ENCODE measurements at regions not wholly inside any gene's neighbourhood (a gene's known extent, or its start where the extent isn't known, plus 50 kb on each side); places are given as distances from the start of the nearest gene placed in this dataset.

- TF ChIP-seq POLR2A (IDR thresholded peaks at IDR 0.05) (no peak), CTCF (IDR thresholded peaks at IDR 0.05) (no peak)
Observed at GRCh38 chr4:177671845-177672244, 229.6 kb upstream of the AGA start.
